NOMO-1 (cell line): ENCODE measurements at regions not wholly inside any gene's neighbourhood (a gene's known extent, or its start where the extent isn't known, plus 50 kb on each side); places are given as distances from the start of the nearest gene placed in this dataset.
"Not testable (repeated sequence)": the region's sequence is repeated elsewhere in the genome, so short reads cannot be mapped to it uniquely, and the experiment has no call there.

ENCODE experiments used
- DNase-seq, 2 experiments: peaks; one replicate each; lab custom pipeline; 2025; ENCODE audit not compliant: unreplicated experiment in 2 of 2; lab: John Stamatoyannopoulos, UW

DNA sequence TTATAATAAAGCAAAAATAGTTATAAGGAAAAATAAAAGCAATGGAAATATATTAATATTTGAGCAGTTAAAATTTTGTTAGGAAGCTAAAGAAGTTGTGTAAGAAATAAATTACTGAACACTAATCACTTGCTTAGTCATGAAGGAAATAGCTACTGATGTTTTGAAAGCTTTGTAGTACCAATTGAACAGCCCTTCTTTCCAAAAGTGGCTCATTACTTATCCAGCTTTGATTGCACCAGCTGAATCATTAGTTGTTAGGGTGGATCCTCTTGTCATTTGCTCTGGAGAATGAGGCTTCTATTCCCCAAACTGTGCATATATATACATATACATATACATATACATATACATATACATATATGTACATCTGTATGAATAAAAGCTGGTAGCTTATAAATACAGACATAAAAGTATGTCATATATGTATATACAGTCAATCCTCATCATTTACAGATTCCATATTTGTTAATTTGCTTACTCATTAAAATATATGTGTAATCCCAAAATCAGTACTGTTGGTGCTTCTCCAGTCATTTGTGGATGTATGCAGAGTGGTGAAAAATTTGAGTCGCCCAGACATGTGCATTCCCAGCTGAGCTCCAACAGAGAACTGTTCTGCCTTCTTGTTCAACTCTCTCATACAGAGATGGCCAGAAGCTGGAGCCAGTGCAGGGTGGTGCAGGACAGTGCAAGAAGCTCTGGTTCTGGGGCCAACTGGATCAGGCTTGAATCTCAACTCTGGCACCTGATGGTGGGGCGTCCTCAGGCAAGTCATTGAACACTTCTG is 214.1 kb downstream of the RPAP3 start:
- DNase-seq: no peak

GRCh38 chr12:47488888-47489287 is 216.9 kb downstream of the RPAP3 start:
- DNase-seq: no peak

GRCh38 chr12:47481041-47481440 is 224.8 kb downstream of the RPAP3 start:
- DNase-seq: no peak

- no peak for DNase-seq
Measured at GRCh38 chr12:47478426-47478825, 227.4 kb downstream of the RPAP3 start.

DNA sequence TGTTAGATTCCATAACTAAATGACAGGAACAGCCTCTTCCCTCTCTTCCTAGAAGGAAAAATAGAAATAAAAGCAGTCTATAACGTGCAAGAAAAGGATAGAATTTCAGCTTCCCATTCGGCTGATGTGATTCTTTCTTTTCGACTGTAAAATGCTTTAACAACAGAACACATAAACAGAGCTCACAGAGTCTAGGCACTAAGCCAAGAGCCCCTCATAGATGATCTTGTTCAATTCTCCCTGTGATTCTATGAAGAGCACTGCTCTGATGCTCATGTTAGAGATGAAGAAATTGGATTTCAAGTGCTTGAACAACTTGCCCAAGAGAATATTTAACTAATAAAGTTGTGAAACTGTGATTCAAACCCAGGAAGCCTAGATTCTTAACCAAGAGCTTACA is 232.7 kb downstream of the RPAP3 start:
- DNase-seq: no peak

DNA sequence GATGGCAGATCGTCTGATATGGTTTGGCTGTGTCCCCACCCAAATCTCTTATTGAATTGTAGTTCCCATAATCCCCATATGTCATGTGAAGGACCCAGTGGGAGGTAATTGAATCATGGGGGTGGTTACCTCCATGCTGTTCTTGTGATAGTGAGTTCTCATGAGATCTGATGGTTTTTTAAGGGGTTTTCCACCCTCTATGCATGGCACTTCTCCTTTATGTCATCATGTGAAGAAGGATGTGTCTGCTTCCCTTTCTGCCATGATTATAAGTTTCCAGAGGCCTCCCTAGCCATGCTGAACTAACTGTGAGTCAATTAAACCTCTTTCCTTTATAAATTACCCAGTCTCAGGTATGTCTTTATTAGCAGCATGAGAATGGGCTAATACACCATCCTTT is 235.5 kb downstream of the RPAP3 start:
- not testable (repeated sequence) for DNase-seq

- not testable (repeated sequence) for DNase-seq
Measured at GRCh38 chr12:47463918-47464317, 241.9 kb downstream of the RPAP3 start.

DNA sequence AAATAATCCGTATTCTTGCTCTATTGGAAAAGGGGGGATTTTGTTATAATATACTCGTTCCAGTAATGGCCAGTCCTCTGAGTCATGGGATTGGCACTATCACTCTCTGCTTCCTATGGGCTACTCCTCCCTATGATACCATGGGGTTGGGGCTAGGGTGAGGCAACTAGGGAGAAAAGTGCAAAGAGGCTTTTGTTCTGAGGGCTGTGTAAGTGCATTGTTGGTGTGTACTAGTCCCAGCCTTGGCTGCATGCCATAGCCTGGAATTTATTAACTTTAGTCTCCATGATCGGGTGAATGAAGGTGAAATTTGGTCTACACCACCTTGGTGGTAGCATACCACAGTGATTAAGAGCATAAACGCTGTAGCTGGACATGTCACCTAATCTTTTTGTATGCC is 247.6 kb downstream of the RPAP3 start:
- DNase-seq: no peak

- DNase-seq: no peak
Measured at GRCh38 chr12:47449797-47450196, 256.0 kb downstream of the RPAP3 start.

DNA sequence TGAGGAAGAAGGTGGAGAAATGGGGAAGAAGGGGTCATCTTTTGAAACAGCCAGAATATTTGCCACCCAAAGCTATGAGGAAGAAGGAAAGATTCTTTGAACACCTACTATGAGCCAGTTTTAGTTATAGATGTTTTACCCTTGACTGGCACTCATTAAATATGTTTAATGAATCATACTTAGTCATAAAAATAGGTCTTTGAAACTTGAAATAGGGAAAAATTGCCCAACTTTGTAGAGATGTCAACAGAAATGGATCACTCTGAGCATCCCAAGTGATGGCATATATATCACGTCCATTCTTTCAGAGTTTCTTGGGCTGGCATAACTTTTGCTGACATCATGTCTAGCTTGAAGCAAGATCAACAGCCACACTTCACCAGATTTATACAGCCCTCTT is 263.5 kb downstream of the RPAP3 start:
- DNase-seq: no peak

GRCh38 chr12:47441490-47441889 is 264.3 kb downstream of the RPAP3 start:
- no peak for DNase-seq

DNA sequence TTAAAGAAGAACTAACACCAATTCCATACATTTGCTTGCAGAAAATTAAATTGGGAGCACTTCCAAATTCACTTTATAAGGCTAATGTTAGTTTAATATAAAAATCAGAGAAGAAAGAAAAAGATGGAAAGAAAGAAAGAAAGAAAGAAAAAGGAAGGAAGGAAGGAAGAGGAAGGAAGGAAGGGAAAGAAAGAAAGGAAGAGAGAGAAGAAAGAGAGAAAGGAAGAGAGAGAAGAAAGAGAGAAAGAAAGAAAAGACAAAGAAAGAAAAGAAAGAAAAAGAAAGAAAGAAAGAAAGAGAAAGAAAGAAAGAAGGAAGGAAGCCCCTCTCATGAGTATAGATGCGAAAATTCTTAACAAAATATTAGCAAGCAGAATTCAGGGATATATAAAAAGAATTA is 267.7 kb downstream of the RPAP3 start:
- DNase-seq: no peak

- DNase-seq: no peak
Measured at GRCh38 chr12:47437570-47437969, 268.3 kb downstream of the RPAP3 start.

DNA sequence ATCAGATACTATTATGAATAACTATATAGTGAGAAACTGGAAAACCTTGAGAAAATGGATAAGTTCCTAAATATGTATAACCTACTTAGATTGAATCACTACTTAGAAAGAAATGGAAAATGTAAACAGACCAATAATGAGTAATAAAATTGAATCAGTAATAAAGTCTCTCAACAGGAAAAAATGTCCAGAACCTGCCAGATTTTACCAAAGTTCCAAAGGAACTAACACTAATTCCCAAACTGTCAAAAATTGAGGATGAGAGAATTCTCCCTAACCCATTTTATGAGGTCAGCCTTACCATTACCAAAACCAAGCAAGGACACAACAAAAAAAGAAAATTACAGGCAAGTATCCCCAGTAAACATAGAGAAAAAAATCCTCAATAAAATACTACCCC is 272.0 kb downstream of the RPAP3 start:
- no peak for DNase-seq

DNA sequence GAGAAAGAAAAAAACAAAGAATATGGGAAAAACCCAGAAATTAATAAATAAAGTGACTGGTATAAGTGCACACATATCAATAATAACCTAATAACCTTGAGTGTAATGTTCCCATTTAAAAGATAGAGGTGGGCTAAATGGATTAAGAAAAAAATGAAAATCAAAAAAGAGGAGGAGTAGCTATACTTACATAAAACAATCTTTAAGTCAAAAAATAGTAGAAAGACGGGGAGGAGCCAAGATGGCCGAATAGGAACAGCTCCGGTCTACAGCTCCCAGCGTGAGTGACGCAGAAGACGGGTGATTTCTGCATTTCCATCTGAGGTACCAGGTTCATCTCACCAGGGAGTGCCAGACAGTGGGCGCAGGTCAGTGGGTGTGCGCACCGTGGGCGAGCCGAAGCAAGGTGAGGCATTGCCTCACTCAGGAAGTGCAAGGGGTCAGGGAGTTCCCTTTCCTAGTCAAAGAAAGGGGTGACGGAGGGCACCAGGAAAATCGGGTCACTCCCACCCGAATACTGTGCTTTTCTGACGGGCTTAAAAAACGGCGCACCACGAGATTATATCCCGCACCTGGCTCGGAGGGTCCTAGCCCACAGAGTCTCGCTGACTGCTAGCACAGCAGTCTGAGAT is 279.0 kb downstream of the RPAP3 start:
- DNase-seq: not testable (repeated sequence)

GRCh38 chr12:47422611-47423010 is 283.2 kb downstream of the RPAP3 start:
- no peak for DNase-seq

DNA sequence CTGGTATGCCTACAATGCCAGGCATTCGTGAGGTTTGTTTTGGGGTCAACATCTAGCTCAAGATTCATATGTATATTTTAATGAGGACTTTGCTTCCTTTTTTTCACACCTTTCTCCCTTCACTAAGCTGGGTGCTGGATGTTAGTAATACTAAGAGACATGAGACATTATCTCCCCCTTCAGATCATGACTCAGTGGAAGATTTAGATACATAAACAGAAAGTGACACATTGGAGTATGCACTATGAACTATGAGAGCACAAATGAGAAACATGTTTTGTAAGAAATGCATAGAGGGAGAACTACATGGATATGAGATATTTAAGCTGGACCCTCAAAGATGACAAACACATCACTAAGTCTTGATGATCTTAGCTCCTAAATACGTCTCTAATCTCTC is 286.3 kb downstream of the RPAP3 start:
- no peak for DNase-seq

- no peak for DNase-seq
Measured at GRCh38 chr12:47417955-47418354, 287.9 kb downstream of the RPAP3 start.

GRCh38 chr12:47417121-47417520 is 288.7 kb downstream of the RPAP3 start:
- no peak for DNase-seq

DNA sequence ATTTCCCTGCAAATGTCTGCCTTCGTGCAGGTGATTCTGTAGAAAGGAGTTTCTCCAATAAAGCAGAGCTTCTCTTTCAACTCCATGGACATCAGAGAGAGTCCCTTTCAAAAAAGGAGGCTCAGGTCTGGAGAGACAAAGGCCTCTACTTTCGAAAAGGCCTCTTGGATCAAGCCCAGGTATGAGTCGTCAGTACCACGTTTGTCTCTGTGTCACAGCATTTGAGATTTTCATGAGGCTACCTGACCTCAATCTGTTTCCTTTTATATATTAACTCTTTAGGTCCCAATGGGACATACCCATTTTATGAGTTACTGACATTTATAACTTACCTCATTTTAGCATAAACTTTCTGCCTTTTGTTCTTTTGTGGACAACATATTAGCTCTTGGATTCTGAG is 290.8 kb downstream of the RPAP3 start:
- no peak for DNase-seq

DNA sequence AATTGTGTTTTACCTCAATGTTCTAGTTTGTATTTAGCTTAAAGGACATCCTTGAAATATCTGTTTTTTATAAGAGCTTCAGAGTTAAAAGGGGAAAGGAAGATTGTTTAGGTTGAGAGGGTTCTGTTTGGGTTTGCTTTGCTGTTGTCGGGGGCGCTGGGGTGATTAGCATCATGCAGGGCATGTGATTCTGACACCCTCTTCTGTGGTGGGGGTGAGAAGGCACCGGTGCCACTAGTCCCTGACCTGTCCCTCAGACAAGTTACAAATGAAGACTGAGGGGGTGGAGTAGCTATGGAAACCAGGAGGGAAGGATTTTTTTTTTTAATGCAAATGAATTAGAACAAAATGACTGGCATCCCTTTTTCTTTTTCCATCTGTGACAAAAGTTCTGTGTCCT is 291.3 kb downstream of the RPAP3 start:
- DNase-seq: no peak

DNA sequence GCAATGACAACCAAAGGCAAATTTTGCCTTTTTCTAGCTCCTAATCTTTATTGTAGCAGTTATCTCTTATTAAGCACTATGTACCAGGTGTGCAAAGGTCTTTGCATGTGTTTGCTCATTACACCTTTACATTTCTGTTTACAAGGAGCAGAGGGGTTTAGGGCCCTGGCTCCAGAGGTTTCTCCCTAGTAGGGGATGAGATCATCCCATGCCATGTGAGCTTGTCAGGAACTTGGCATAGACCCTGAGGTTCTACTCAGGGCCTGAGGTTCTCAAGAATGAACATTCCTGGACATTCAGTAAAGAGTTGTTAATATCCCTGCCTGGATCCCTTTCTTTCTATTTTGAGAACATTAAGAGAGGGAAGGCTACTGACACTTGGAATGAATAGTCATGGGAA is 292.0 kb downstream of the RPAP3 start:
- no peak for DNase-seq
